HepG2 (cell line): ENCODE measurements at regions not wholly inside any gene's neighbourhood (a gene's known extent, or its start where the extent isn't known, plus 50 kb on each side); places are given as distances from the start of the nearest gene placed in this dataset.
A peak's percentile ranks its signal among the peaks of the same experiment; 100 is the strongest.

Experiments used
- ATAC-seq: fragments of 200-7000 bp; cut with Tn5 transposase; 3 replicates; pipeline ENCODE4 v1.9.1; 2020; ENCODE audit warnings: mild to moderate bottlenecking, moderate library complexity
- BruUV-seq: library from RNA; stranded (reverse); fragments of 400-500 nt; replicated peaks from 2 replicates; lab custom pipeline; 2021; lab: Mats Ljungman, UMichigan
- CTCF ChIA-PET: fragments of 300-600 bp; formaldehyde crosslinking; extraction: SDS; loops from one replicate; lab custom pipeline; 2021; ENCODE audit warnings: low total read pairs, inconsistent platforms, low intra/inter-chr PET ratio; lab: Yijun Ruan, JAX
- POLR2A ChIA-PET: fragments of 350-600 bp; sonication (Branson Sonifier 250); formaldehyde crosslinking; loops from one replicate; lab custom pipeline; 2020; ENCODE audit warnings: antibody characterized with exemption, inconsistent platforms; lab: Yijun Ruan, JAX
- DNase-seq: peaks from one replicate; pipeline ENCODE4 v3.0.0-alpha.2; 2015; ENCODE audit warnings: low spot score
- FAIRE-seq: peaks from 3 replicates; lab custom pipeline; 2011; peaks lifted over from hg19 to GRCh38; lab: Jason Lieb, UNC
- H2AFZ ChIP-seq: one replicate; pipeline ENCODE4 v1.6.1; 2011; ENCODE audit warnings: low read length, inconsistent platforms
- H3K27ac ChIP-seq: fragments of 300-600 bp; 3 replicates; pipeline ENCODE4 v1.8.0; 2011; ENCODE audit warnings: mixed run types, mild to moderate bottlenecking, mixed read lengths, low read length, inconsistent platforms; ENCODE audit not compliant: insufficient read depth; ENCODE audit errors: extremely low read length
- H3K27me3 ChIP-seq, 2 experiments: fragments of 200-600 bp in 1 of 2; 2 replicates in 1 of 2; 3 replicates in 1 of 2; pipeline versions ENCODE4 v1.6.0 to v1.8.0; 2011; ENCODE audit warnings: low read length in 2 of 2, mild to moderate bottlenecking in 2 of 2, moderate library complexity in 2 of 2, inconsistent platforms in 1 of 2; ENCODE audit not compliant: insufficient read depth in 2 of 2, control insufficient read depth in 1 of 2
- H3K36me3 ChIP-seq, 2 experiments: fragments of 200-600 bp in 1 of 2; replicated peaks in 1 of 2; 2 replicates in 1 of 2; 3 replicates in 1 of 2; pipeline versions ENCODE4 v1.5.1 to v1.8.0; 2011; ENCODE audit warnings: low read length in 2 of 2, inconsistent platforms in 1 of 2; ENCODE audit not compliant: insufficient read depth in 2 of 2, control insufficient read depth in 1 of 2
- H3K4me1 ChIP-seq: 2 replicates; pipeline ENCODE4 v1.5.1; 2012; ENCODE audit warnings: low read length, inconsistent platforms; ENCODE audit not compliant: insufficient read depth
- H3K4me2 ChIP-seq: 2 replicates; pipeline ENCODE4 v1.6.0; 2011; ENCODE audit warnings: low read depth, low read length, inconsistent platforms
- H3K4me3 ChIP-seq, 3 experiments: fragments of 200-600 bp in 1 of 3; sonication (generic), shearing (Covaris generic) in 1 of 3; replicated peaks in 1 of 3; 2 replicates each; pipeline ENCODE4 v1.5.1; 2011 to 2016; ENCODE audit warnings: low read length in 3 of 3, inconsistent platforms in 2 of 3, low read depth in 2 of 3, mild to moderate bottlenecking in 2 of 3, control low read depth in 1 of 3, mixed read lengths in 1 of 3; ENCODE audit not compliant: insufficient read depth in 1 of 3
- H3K79me2 ChIP-seq: one replicate; pipeline ENCODE4 v1.6.1; 2011; ENCODE audit warnings: low read length, inconsistent platforms; ENCODE audit not compliant: insufficient read depth
- H3K9ac ChIP-seq: 2 replicates; pipeline ENCODE4 v1.6.0; 2011; ENCODE audit warnings: mild to moderate bottlenecking, low read depth, low read length, inconsistent platforms; ENCODE audit not compliant: insufficient read depth
- H3K9me3 ChIP-seq: 2 replicates; pipeline ENCODE4 v1.5.1; 2012; ENCODE audit warnings: mild to moderate bottlenecking, low read length
- H4K20me1 ChIP-seq: 2 replicates; pipeline ENCODE4 v1.6.0; 2011; ENCODE audit warnings: inconsistent platforms, mild to moderate bottlenecking, low read length, moderate library complexity; ENCODE audit not compliant: insufficient read depth
- ARNTL ChIP-seq: sonication (generic); formaldehyde crosslinking; IDR thresholded peaks from 2 replicates; pipeline ENCODE4 v1.4.0; 2020; ENCODE audit warnings: mild to moderate bottlenecking, missing genetic modification reagents
- ATF1 ChIP-seq: IDR thresholded peaks from 2 replicates; pipeline ENCODE4 v1.6.1; 2016; ENCODE audit warnings: mild to moderate bottlenecking, control low read depth
- MNT ChIP-seq: fragments of 450-650 bp; IDR thresholded peaks from 2 replicates; pipeline ENCODE4 v1.6.1; 2016
- RAD21 ChIP-seq: fragments of 450-650 bp; formaldehyde crosslinking; IDR thresholded peaks from 2 replicates; pipeline ENCODE4 v1.5.0; 2020; ENCODE audit warnings: mild to moderate bottlenecking
- RAD51 ChIP-seq: fragments of 450-650 bp; IDR thresholded peaks from 2 replicates; pipeline ENCODE4 v1.6.1; 2016; ENCODE audit warnings: borderline replicate concordance
- RERE ChIP-seq: IDR thresholded peaks from 2 replicates; pipeline ENCODE4 v1.6.1; 2016; ENCODE audit warnings: low read depth, missing genetic modification reagents, missing compliant biosample characterization
- SMAD3 ChIP-seq: sonication (generic); formaldehyde crosslinking; IDR thresholded peaks from 2 replicates; pipeline ENCODE4 v1.4.0; 2020; ENCODE audit warnings: missing genetic modification reagents
- YEATS4 ChIP-seq: sonication (generic); formaldehyde crosslinking; IDR thresholded peaks from 2 replicates; pipeline ENCODE4 v1.4.0; 2020; ENCODE audit warnings: missing genetic modification reagents, borderline replicate concordance
- ZFP91 ChIP-seq: sonication (generic); formaldehyde crosslinking; IDR thresholded peaks from 2 replicates; pipeline ENCODE4 v1.9.0; 2022; ENCODE audit warnings: missing genetic modification reagents, mild to moderate bottlenecking, borderline replicate concordance
- ZNF207 ChIP-seq: fragments of 450-650 bp; IDR thresholded peaks from 2 replicates; pipeline ENCODE4 v1.6.1; 2016; ENCODE audit warnings: antibody characterized with exemption, borderline replicate concordance
- ZNF552 ChIP-seq: sonication (generic); formaldehyde crosslinking; IDR thresholded peaks from 2 replicates; pipeline ENCODE4 v1.9.0; 2022; ENCODE audit warnings: missing genetic modification reagents, mild to moderate bottlenecking, borderline replicate concordance
- WGBS: methylation state at CpG from one replicate; pipeline ENCODE4 v1.1.6; 2017; ENCODE audit warnings: low lambda C conversion rate; 5-methylcytosine and 5-hydroxymethylcytosine counted together
- in situ Hi-C: cut with HindIII; loops from 2 replicates; pipeline ENCODE4 v1.10.0; 2017; ENCODE audit warnings: low pct_unique_long_range_greater_than_20kb; ENCODE audit not compliant: extremely low pct_ligation_motif_present
- intact Hi-C: fragments of 100-400 bp; cut with micrococcal nuclease; formaldehyde crosslinking; loops from one replicate; pipeline ENCODE4 v1.10.0; 2022; ENCODE audit not compliant: unreplicated experiment

- TF ChIP-seq YEATS4 (CRISPR knock-in tag): no peak
- no peak for TF ChIP-seq ZNF552 (CRISPR knock-in tag)
- TF ChIP-seq MNT: peak; percentile 42; the same call in 1 of the 2 replicates
- TF ChIP-seq RAD21 (CRISPR knock-in tag): no peak
- Histone ChIP-seq H3K4me2 (no peak overlapping the region), H3K9ac (no peak overlapping the region), H4K20me1 (no peaks in the 10 kb centered on the region), H3K27ac (no peak overlapping the region), H2AFZ (no peak overlapping the region), H3K4me1 (no peaks in the 10 kb centered on the region), H3K27me3 (peaks cover 0 to 7% of the 10 kb centered on the region in 2 experiments; a peak in 1 of 5 replicates), H3K4me3 (no peak overlapping the region), H3K9me3 (no peaks in the 10 kb centered on the region), H3K36me3 (no peaks in the 10 kb centered on the region), H3K79me2 (no peaks in the 10 kb centered on the region)
- intact Hi-C loops (no loop called here), in situ Hi-C loops (no loop called here)
- POLR2A ChIA-PET: no interaction called here
- no peak for FAIRE-seq
- ATAC-seq: no peak
- BruUV-seq: no TSS peak
- 45% methylated on average over 2 of the region's 5 CpGs for WGBS
- CTCF ChIA-PET: no interaction called here
- DNase-seq: no peak
Measured at GRCh38 chr5:133847886-133848285, 120.5 kb downstream of the C5orf15 start.

- Histone ChIP-seq H3K4me1 (no peaks in the 10 kb centered on the region), H4K20me1 (no peaks in the 10 kb centered on the region), H3K9ac (no peak overlapping the region), H3K4me2 (no peak overlapping the region), H3K27me3 (peaks cover 0 to 10% of the 10 kb centered on the region in 2 experiments; a peak in 1 of 5 replicates), H2AFZ (no peak overlapping the region), H3K4me3 (no peak overlapping the region), H3K36me3 (no peaks in the 10 kb centered on the region), H3K79me2 (no peaks in the 10 kb centered on the region), H3K27ac (no peak overlapping the region), H3K9me3 (no peaks in the 10 kb centered on the region)
- WGBS: 40% methylated on average over 2 of the region's 6 CpGs
- no peak for FAIRE-seq
- CTCF ChIA-PET: no interaction called here
- in situ Hi-C loops (no loop called here), intact Hi-C loops (no loop called here)
- POLR2A ChIA-PET: no interaction called here
- no peak for DNase-seq
- ATAC-seq: no peak
- no peak for TF ChIP-seq RERE (CRISPR knock-in tag)
- TF ChIP-seq ATF1 (CRISPR knock-in tag): no peak
- TF ChIP-seq ARNTL: no peak
- no peak for TF ChIP-seq ZFP91 (CRISPR knock-in tag)
- TF ChIP-seq ZNF207: no peak
- TF ChIP-seq SMAD3 (CRISPR knock-in tag): no peak
- TF ChIP-seq RAD51: no peak
- BruUV-seq: no TSS peak
Measured at GRCh38 chr5:133847301-133847700, 121.1 kb downstream of the C5orf15 start.
